GM18907 (cell line): ENCODE measurements at regions not wholly inside any gene's neighbourhood (a gene's known extent, or its start where the extent isn't known, plus 50 kb on each side); places are given as distances from the start of the nearest gene placed in this dataset.
A peak's percentile ranks its signal among the peaks of the same experiment; 100 is the strongest.

Experiments
- ATAC-seq: cut with Tn5 transposase; IDR thresholded peaks from one replicate; pipeline ENCODE4 v1.9.1; 2021; ENCODE audit warnings: mild to moderate bottlenecking, moderate library complexity; ENCODE audit not compliant: unreplicated experiment

GRCh38 chr15:31261266-31262142 lies 65.1 kb upstream of the KLF13 start:
- ATAC-seq, result no peak

GRCh38 chr15:31262143-31262530 lies 64.5 kb upstream of the KLF13 start:
- ATAC-seq, result no peak

GRCh38 chr15:31262901-31263671 lies 63.5 kb upstream of the KLF13 start:
- ATAC-seq, result peak; percentile 26

GRCh38 chr15:31263751-31264558 lies 62.7 kb upstream of the KLF13 start:
- peak; percentile 41 for ATAC-seq

GRCh38 chr15:31264559-31265089 lies 62.0 kb upstream of the KLF13 start:
- ATAC-seq, result no peak

GRCh38 chr15:31265090-31265870 lies 61.4 kb upstream of the KLF13 start:
- peak; percentile 2 for ATAC-seq

- peak; percentile 58 for ATAC-seq
Measured at GRCh38 chr15:31265871-31266711, 60.5 kb upstream of the KLF13 start.

GRCh38 chr15:31266712-31267111 lies 59.9 kb upstream of the KLF13 start:
- peak; percentile 20 for ATAC-seq

- no peak for ATAC-seq
Measured at GRCh38 chr15:31267161-31268107, 59.2 kb upstream of the KLF13 start.

GRCh38 chr15:31268108-31268501 lies 58.5 kb upstream of the KLF13 start:
- no peak for ATAC-seq

GRCh38 chr15:31268911-31269784 lies 57.5 kb upstream of the KLF13 start:
- ATAC-seq, result no peak

- ATAC-seq, result no peak
Measured at GRCh38 chr15:31269816-31270575, 56.6 kb upstream of the KLF13 start.

- ATAC-seq, result no peak
Measured at GRCh38 chr15:31270767-31271166, 55.9 kb upstream of the KLF13 start.

- ATAC-seq, result no peak
Measured at GRCh38 chr15:31271224-31271635, 55.4 kb upstream of the KLF13 start.

GRCh38 chr15:31271711-31272557 lies 54.7 kb upstream of the KLF13 start:
- no peak for ATAC-seq
